C4-2B (cell line): ENCODE measurements at regions not wholly inside any gene's neighbourhood (a gene's known extent, or its start where the extent isn't known, plus 50 kb on each side); places are given as distances from the start of the nearest gene placed in this dataset.

Experiments used
- ZFX ChIP-seq: fragments of 450-650 bp; IDR thresholded peaks from 2 replicates; pipeline ENCODE4 v1.6.1; 2017
- TF ChIP-seq, protein P1 (sequence below): fragments of 450-650 bp; conservative IDR thresholded peaks from 2 replicates; pipeline ENCODE4 v1.5.1; 2017; ENCODE audit warnings: mild to moderate bottlenecking

GRCh38 chr6:132907914-132908313 lies 93.5 kb downstream of the RPS12 start:
- TF ChIP-seq, protein P1, sequence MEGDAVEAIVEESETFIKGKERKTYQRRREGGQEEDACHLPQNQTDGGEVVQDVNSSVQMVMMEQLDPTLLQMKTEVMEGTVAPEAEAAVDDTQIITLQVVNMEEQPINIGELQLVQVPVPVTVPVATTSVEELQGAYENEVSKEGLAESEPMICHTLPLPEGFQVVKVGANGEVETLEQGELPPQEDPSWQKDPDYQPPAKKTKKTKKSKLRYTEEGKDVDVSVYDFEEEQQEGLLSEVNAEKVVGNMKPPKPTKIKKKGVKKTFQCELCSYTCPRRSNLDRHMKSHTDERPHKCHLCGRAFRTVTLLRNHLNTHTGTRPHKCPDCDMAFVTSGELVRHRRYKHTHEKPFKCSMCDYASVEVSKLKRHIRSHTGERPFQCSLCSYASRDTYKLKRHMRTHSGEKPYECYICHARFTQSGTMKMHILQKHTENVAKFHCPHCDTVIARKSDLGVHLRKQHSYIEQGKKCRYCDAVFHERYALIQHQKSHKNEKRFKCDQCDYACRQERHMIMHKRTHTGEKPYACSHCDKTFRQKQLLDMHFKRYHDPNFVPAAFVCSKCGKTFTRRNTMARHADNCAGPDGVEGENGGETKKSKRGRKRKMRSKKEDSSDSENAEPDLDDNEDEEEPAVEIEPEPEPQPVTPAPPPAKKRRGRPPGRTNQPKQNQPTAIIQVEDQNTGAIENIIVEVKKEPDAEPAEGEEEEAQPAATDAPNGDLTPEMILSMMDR: no peak
- no peak for TF ChIP-seq ZFX
